PFSK-1 (cell line): ENCODE measurements at regions not wholly inside any gene's neighbourhood (a gene's known extent, or its start where the extent isn't known, plus 50 kb on each side); places are given as distances from the start of the nearest gene placed in this dataset.

Source experiments
- POLR2AphosphoS5 ChIP-seq: IDR thresholded peaks from 2 replicates; pipeline ENCODE4 v1.6.1; 2012; ENCODE audit warnings: low read depth, mild to moderate bottlenecking, control low read depth, low read length, moderate library complexity
- TAF1 ChIP-seq: IDR thresholded peaks from 2 replicates; pipeline ENCODE4 v1.6.1; 2012; ENCODE audit warnings: low read length, control low read depth, borderline replicate concordance; ENCODE audit not compliant: insufficient read depth
- TF ChIP-seq, protein P1 (sequence below), 2 experiments: IDR thresholded peaks; 2 replicates each; pipeline versions ENCODE4 v1.6.1 to v1.8.0; 2011 to 2012; ENCODE audit warnings: low read depth in 2 of 2, low read length in 2 of 2, control low read depth in 1 of 2, inconsistent platforms in 1 of 2, mild to moderate bottlenecking in 1 of 2, moderate library complexity in 1 of 2; ENCODE audit not compliant: insufficient read depth in 1 of 2

DNA sequence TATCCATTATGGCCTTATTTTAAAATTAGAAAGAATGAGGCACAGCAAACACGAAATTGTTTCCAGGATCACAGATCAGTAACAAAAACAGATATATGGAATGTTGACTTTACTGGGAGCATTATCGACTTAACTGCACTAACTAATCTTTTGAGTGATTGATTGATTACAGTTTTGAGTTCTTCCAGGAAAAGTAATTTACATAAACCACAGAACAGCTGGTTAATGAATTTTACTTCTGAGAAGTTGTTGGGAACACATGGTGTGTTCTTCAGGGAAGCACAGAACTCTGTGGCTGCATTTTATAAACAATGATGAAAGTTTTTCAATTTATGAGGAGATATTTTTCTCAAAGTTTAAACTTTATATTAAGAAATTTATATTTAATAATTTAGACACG, 802.4 kb upstream of the ACO1 start:
- no peak for TF ChIP-seq POLR2AphosphoS5
- TF ChIP-seq, protein P1, sequence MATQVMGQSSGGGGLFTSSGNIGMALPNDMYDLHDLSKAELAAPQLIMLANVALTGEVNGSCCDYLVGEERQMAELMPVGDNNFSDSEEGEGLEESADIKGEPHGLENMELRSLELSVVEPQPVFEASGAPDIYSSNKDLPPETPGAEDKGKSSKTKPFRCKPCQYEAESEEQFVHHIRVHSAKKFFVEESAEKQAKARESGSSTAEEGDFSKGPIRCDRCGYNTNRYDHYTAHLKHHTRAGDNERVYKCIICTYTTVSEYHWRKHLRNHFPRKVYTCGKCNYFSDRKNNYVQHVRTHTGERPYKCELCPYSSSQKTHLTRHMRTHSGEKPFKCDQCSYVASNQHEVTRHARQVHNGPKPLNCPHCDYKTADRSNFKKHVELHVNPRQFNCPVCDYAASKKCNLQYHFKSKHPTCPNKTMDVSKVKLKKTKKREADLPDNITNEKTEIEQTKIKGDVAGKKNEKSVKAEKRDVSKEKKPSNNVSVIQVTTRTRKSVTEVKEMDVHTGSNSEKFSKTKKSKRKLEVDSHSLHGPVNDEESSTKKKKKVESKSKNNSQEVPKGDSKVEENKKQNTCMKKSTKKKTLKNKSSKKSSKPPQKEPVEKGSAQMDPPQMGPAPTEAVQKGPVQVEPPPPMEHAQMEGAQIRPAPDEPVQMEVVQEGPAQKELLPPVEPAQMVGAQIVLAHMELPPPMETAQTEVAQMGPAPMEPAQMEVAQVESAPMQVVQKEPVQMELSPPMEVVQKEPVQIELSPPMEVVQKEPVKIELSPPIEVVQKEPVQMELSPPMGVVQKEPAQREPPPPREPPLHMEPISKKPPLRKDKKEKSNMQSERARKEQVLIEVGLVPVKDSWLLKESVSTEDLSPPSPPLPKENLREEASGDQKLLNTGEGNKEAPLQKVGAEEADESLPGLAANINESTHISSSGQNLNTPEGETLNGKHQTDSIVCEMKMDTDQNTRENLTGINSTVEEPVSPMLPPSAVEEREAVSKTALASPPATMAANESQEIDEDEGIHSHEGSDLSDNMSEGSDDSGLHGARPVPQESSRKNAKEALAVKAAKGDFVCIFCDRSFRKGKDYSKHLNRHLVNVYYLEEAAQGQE (IDR thresholded peaks at IDR 0.05; ENCODE audit: insufficient read depth in 1 of 2, low read depth in 2 of 2, low read length in 2 of 2) = no peak
- TF ChIP-seq TAF1 = no peak
